Trophoblast cell (in vitro differentiated cells and primary cell): ENCODE measurements at regions not wholly inside any gene's neighbourhood (a gene's known extent, or its start where the extent isn't known, plus 50 kb on each side); places are given as distances from the start of the nearest gene placed in this dataset.

Experiments
- DNase-seq, 2 donors: peaks; one replicate each; pipeline ENCODE4 v3.0.0-alpha.2; 2016
- H2AFZ ChIP-seq: 2 replicates; pipeline ENCODE4 v1.6.1; 2013; ENCODE audit warnings: low read length, moderate library complexity, mild to moderate bottlenecking; ENCODE audit not compliant: insufficient read depth, poor library complexity
- H2AK5ac ChIP-seq: 2 replicates; pipeline ENCODE4 v1.6.1; 2013; ENCODE audit warnings: mild to moderate bottlenecking, low read length
- H2BK120ac ChIP-seq: 2 replicates; pipeline ENCODE4 v1.6.1; 2013; ENCODE audit warnings: low read length, mild to moderate bottlenecking, moderate library complexity; ENCODE audit not compliant: insufficient read depth, poor library complexity
- H2BK12ac ChIP-seq: 2 replicates; pipeline ENCODE4 v1.6.1; 2013; ENCODE audit warnings: mild to moderate bottlenecking, low read length, moderate library complexity
- H2BK5ac ChIP-seq: 2 replicates; pipeline ENCODE4 v1.6.1; 2013; ENCODE audit warnings: low read length, low read depth, moderate library complexity, mild to moderate bottlenecking; ENCODE audit not compliant: poor library complexity
- H3K14ac ChIP-seq: 2 replicates; pipeline ENCODE4 v1.6.1; 2013; ENCODE audit warnings: mild to moderate bottlenecking, low read length
- H3K18ac ChIP-seq: 2 replicates; pipeline ENCODE4 v1.6.1; 2013; ENCODE audit warnings: mild to moderate bottlenecking, low read length
- H3K23ac ChIP-seq: 2 replicates; pipeline ENCODE4 v1.6.1; 2013; ENCODE audit warnings: low read length
- H3K27ac ChIP-seq: 2 replicates; pipeline ENCODE4 v1.5.1; 2013; ENCODE audit warnings: low read depth, mild to moderate bottlenecking, inconsistent platforms, low read length, moderate library complexity
- H3K27me3 ChIP-seq: 2 replicates; pipeline ENCODE4 v1.6.1; 2013; ENCODE audit warnings: inconsistent platforms, mild to moderate bottlenecking, low read length, moderate library complexity; ENCODE audit not compliant: insufficient read depth
- H3K36me3 ChIP-seq, 2 experiments: 1 replicate in 1 of 2; 2 replicates in 1 of 2; pipeline ENCODE4 v1.6.1; 2013; ENCODE audit warnings: low read length in 2 of 2, mild to moderate bottlenecking in 2 of 2, moderate library complexity in 1 of 2; ENCODE audit not compliant: insufficient read depth in 2 of 2, control insufficient read depth in 1 of 2
- H3K4ac ChIP-seq: 2 replicates; pipeline ENCODE4 v1.6.1; 2013; ENCODE audit warnings: low read depth, mild to moderate bottlenecking, low read length, moderate library complexity
- H3K4me1 ChIP-seq, 2 experiments: 1 replicate in 1 of 2; 2 replicates in 1 of 2; pipeline ENCODE4 v1.6.1; 2013; ENCODE audit warnings: low read length in 2 of 2, mild to moderate bottlenecking in 2 of 2, moderate library complexity in 1 of 2; ENCODE audit not compliant: insufficient read depth in 2 of 2, control insufficient read depth in 1 of 2
- H3K4me2 ChIP-seq: 2 replicates; pipeline ENCODE4 v1.6.1; 2013; ENCODE audit warnings: inconsistent platforms, mild to moderate bottlenecking, low read length, moderate library complexity
- H3K4me3 ChIP-seq: 2 replicates; pipeline ENCODE4 v1.5.1; 2013; ENCODE audit warnings: mild to moderate bottlenecking, low read depth, low read length, inconsistent platforms
- H3K79me1 ChIP-seq: one replicate; pipeline ENCODE4 v1.6.1; 2013; ENCODE audit warnings: low read length
- H3K79me2 ChIP-seq: 2 replicates; pipeline ENCODE4 v1.6.1; 2013; ENCODE audit warnings: low read length, mild to moderate bottlenecking; ENCODE audit not compliant: control insufficient read depth, insufficient read depth, poor library complexity
- H3K9ac ChIP-seq: 2 replicates; pipeline ENCODE4 v1.6.1; 2013; ENCODE audit warnings: mild to moderate bottlenecking, low read length
- H3K9me3 ChIP-seq: 2 replicates; pipeline ENCODE4 v1.6.1; 2013; ENCODE audit warnings: low read depth, mild to moderate bottlenecking, control low read depth, inconsistent platforms, low read length; ENCODE audit not compliant: insufficient read depth
- H4K12ac ChIP-seq: 2 replicates; pipeline ENCODE4 v1.6.1; 2013; ENCODE audit warnings: low read depth, mild to moderate bottlenecking, low read length, moderate library complexity
- H4K8ac ChIP-seq: 2 replicates; pipeline ENCODE4 v1.6.1; 2013; ENCODE audit warnings: low read depth, mild to moderate bottlenecking, low read length, moderate library complexity
- H4K91ac ChIP-seq: one replicate; pipeline ENCODE4 v1.6.1; 2013; ENCODE audit warnings: low read depth, mild to moderate bottlenecking, low read length, moderate library complexity
- WGBS: extraction: QIAGEN DNeasy Blood & Tissue Kit; methylation state at CpG from one replicate; pipeline ENCODE4 v1.1.7; 2013; ENCODE audit warnings: missing lambda C conversion rate; ENCODE audit not compliant: insufficient read length, insufficient coverage; ENCODE audit errors: extremely low coverage; 5-methylcytosine and 5-hydroxymethylcytosine counted together

GRCh38 chr4:162706632-162707031 is 460.1 kb downstream of the NAF1 start:
- no peak overlapping the region for H3K4ac ChIP-seq
- H4K8ac ChIP-seq = no peak overlapping the region
- no CpG with 5 or more reads among the region's 1 CpG for WGBS

GRCh38 chr4:162706051-162706450 is 460.6 kb downstream of the NAF1 start:
- Histone ChIP-seq H3K27ac (no peak overlapping the region), H3K18ac (no peak overlapping the region), H3K4me1 (no peaks in the 10 kb centered on the region)

More at GRCh38 chr4:162706632-162707031, 460.1 kb downstream of the NAF1 start:
- Histone ChIP-seq H2AK5ac (no peak overlapping the region), H3K79me2 (no peaks in the 10 kb centered on the region), H2AFZ (no peak overlapping the region), H3K14ac (no peak overlapping the region), H3K4me1 (no peaks in the 10 kb centered on the region), H3K9ac (no peak overlapping the region), H3K18ac (no peak overlapping the region), H3K36me3 (no peaks in the 10 kb centered on the region), H2BK5ac (no peak overlapping the region), H3K27me3 (no peaks in the 10 kb centered on the region), H2BK120ac (no peak overlapping the region), H2BK12ac (no peak overlapping the region), H3K9me3 (no peaks in the 10 kb centered on the region), H3K4me2 (no peak overlapping the region), H3K23ac (no peak overlapping the region), H3K79me1 (no peaks in the 10 kb centered on the region), H4K12ac (no peak overlapping the region), H4K91ac (no peak overlapping the region), H3K27ac (no peak overlapping the region), H3K4me3 (no peak overlapping the region)
- no peak for DNase-seq

DNA sequence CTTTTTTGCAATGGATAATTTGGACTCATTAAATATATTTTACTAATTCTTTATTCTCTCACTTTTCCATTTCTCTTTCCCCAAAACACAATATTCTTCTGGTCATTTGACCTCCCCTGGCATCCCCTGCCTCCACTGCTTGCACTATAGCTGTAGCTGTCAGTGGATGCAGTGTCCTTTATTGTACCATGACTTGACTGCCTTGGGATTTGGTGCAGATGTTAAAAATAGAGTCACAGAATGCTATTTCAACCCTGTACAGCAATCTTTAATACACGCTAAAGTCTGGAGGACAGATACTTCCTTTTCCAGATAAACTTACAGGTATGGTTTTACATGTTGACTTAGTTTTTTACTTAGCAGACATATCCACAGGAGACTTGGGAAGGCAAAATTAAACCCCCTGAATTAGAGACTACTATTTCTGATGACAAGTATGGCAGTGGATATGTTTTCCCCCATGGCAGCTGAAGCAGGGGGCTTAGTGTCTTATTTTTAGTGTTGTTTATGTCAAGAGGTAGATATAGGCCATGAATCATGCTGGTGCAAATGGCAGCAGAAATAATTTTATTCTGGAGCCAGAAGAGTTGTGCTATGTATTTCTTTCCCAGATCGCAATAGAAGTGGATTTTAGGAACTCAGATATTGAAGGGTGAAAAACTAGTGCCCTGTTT is 461.4 kb downstream of the NAF1 start:
- Histone ChIP-seq H3K4me2 (no peak overlapping the region), H3K27me3 (no peaks in the 10 kb centered on the region), H3K79me2 (no peaks in the 10 kb centered on the region), H3K36me3 (no peaks in the 10 kb centered on the region), H3K4ac (no peak overlapping the region), H3K27ac (no peak overlapping the region), H4K8ac (no peak overlapping the region), H3K23ac (no peak overlapping the region), H3K9me3 (peaks cover 3% of the 10 kb centered on the region), H2AK5ac (no peak overlapping the region), H3K14ac (no peak overlapping the region), H2BK12ac (no peak overlapping the region), H3K4me1 (peaks cover 0 to 4% of the 10 kb centered on the region in 2 experiments), H2BK120ac (no peak overlapping the region), H2BK5ac (no peak overlapping the region), H3K9ac (no peak overlapping the region), H2AFZ (no peak overlapping the region), H4K12ac (no peak overlapping the region), H3K79me1 (no peaks in the 10 kb centered on the region), H3K4me3 (no peak overlapping the region), H3K18ac (no peak overlapping the region), H4K91ac (no peak overlapping the region)
- DNase-seq = no peak
- WGBS = no CpG with 5 or more reads among the region's 2 CpGs

More at GRCh38 chr4:162706051-162706450, 460.6 kb downstream of the NAF1 start:
- Histone ChIP-seq H2BK5ac (no peak overlapping the region), H4K12ac (no peak overlapping the region), H3K9me3 (no peaks in the 10 kb centered on the region), H3K14ac (no peak overlapping the region), H3K23ac (no peak overlapping the region), H3K79me1 (no peaks in the 10 kb centered on the region), H3K4me2 (no peak overlapping the region), H4K8ac (no peak overlapping the region), H2BK12ac (no peak overlapping the region), H3K27me3 (no peaks in the 10 kb centered on the region), H2AFZ (no peak overlapping the region), H2AK5ac (no peak overlapping the region), H3K79me2 (no peaks in the 10 kb centered on the region), H3K4ac (no peak overlapping the region), H3K36me3 (no peaks in the 10 kb centered on the region), H3K9ac (no peak overlapping the region), H3K4me3 (no peak overlapping the region), H2BK120ac (no peak overlapping the region), H4K91ac (no peak overlapping the region)
- no peak for DNase-seq
- WGBS = no CpG with 5 or more reads among the region's 1 CpG

GRCh38 chr4:162700815-162701361 is 465.8 kb downstream of the NAF1 start:
- H2BK5ac ChIP-seq = no peak overlapping the region
- H3K9me3 ChIP-seq = peaks cover 3% of the 10 kb centered on the region
- no peak for DNase-seq
- H2BK120ac ChIP-seq = no peak overlapping the region
- H2AK5ac ChIP-seq = no peak overlapping the region
- H3K4ac ChIP-seq = no peak overlapping the region
- no peaks in the 10 kb centered on the region for H3K79me2 ChIP-seq
- no peak overlapping the region for H4K8ac ChIP-seq
- no peak overlapping the region for H3K4me3 ChIP-seq
- no peak overlapping the region for H2AFZ ChIP-seq
- no peak overlapping the region for H4K12ac ChIP-seq
- H3K18ac ChIP-seq = no peak overlapping the region
- no peak overlapping the region for H4K91ac ChIP-seq
- no peaks in the 10 kb centered on the region for H3K79me1 ChIP-seq
- H3K27me3 ChIP-seq = no peaks in the 10 kb centered on the region
- no CpG with 5 or more reads among the region's 3 CpGs for WGBS
- no peak overlapping the region for H3K4me2 ChIP-seq
- H3K23ac ChIP-seq = no peak overlapping the region
- H2BK12ac ChIP-seq = no peak overlapping the region
- H3K4me1 ChIP-seq = peaks cover 0 to 4% of the 10 kb centered on the region in 2 experiments
- no peak overlapping the region for H3K9ac ChIP-seq
- H3K36me3 ChIP-seq = no peaks in the 10 kb centered on the region
- H3K14ac ChIP-seq = no peak overlapping the region
- no peak overlapping the region for H3K27ac ChIP-seq
